HepG2 (cell line): ENCODE measurements at regions not wholly inside any gene's neighbourhood (a gene's known extent, or its start where the extent isn't known, plus 50 kb on each side); places are given as distances from the start of the nearest gene placed in this dataset.

Source experiments
- CREB1 ChIP-seq, 2 experiments: fragments of 450-650 bp in 1 of 2; IDR thresholded peaks; 2 replicates each; pipeline ENCODE4 v1.6.1; 2016 to 2017; ENCODE audit warnings: control low read depth in 1 of 2, mild to moderate bottlenecking in 1 of 2, missing compliant biosample characterization in 1 of 2, missing genetic modification characterization in 1 of 2
- CTCF ChIP-seq: sonication (generic); formaldehyde crosslinking; IDR thresholded peaks from 2 replicates; pipeline ENCODE4 v1.5.0; 2020; ENCODE audit warnings: mild to moderate bottlenecking, missing genetic modification reagents, moderate library complexity
- ESRRA ChIP-seq: sonication (generic); formaldehyde crosslinking; IDR thresholded peaks from 2 replicates; pipeline ENCODE4 v1.5.1; 2020; ENCODE audit warnings: mild to moderate bottlenecking, low read depth, missing genetic modification reagents
- FOSL1 ChIP-seq: sonication (generic); formaldehyde crosslinking; IDR thresholded peaks from 2 replicates; pipeline ENCODE4 v1.9.0; 2021; ENCODE audit warnings: missing genetic modification reagents, borderline replicate concordance
- FOXM1 ChIP-seq: sonication (generic); formaldehyde crosslinking; IDR thresholded peaks from 2 replicates; pipeline ENCODE4 v1.5.0; 2020; ENCODE audit warnings: missing genetic modification reagents
- MAX ChIP-seq: IDR thresholded peaks from 2 replicates; pipeline ENCODE4 v1.6.1; 2012; ENCODE audit warnings: inconsistent platforms
- NR2C2 ChIP-seq: sonication (generic); formaldehyde crosslinking; IDR thresholded peaks from 2 replicates; pipeline ENCODE4 v1.4.0; 2020; ENCODE audit warnings: missing genetic modification reagents, mild to moderate bottlenecking, moderate library complexity, borderline replicate concordance
- RFX5 ChIP-seq: IDR thresholded peaks from 2 replicates; pipeline ENCODE4 v1.6.1; 2011; ENCODE audit warnings: low read depth, low read length, improper control_type of control experiment
- TARDBP ChIP-seq: sonication (generic); formaldehyde crosslinking; IDR thresholded peaks from 2 replicates; pipeline ENCODE4 v1.8.0; 2022; ENCODE audit warnings: mild to moderate bottlenecking, missing genetic modification reagents
- ZBTB2 ChIP-seq: sonication (generic); formaldehyde crosslinking; IDR thresholded peaks from 2 replicates; pipeline ENCODE4 v1.8.0; 2022; ENCODE audit warnings: low read depth, missing genetic modification reagents
- ZIK1 ChIP-seq: sonication (generic); formaldehyde crosslinking; IDR thresholded peaks from 2 replicates; pipeline ENCODE4 v1.5.0; 2020; ENCODE audit warnings: mild to moderate bottlenecking, low read depth, missing genetic modification reagents, borderline replicate concordance
- ZNF274 ChIP-seq: sonication (generic); formaldehyde crosslinking; IDR thresholded peaks from 2 replicates; pipeline ENCODE4 v1.5.1; 2020; ENCODE audit warnings: mild to moderate bottlenecking, missing genetic modification reagents
- ZNF367 ChIP-seq: sonication (generic); formaldehyde crosslinking; IDR thresholded peaks from 2 replicates; pipeline ENCODE4 v1.4.0; 2020; ENCODE audit warnings: missing genetic modification reagents, borderline replicate concordance
- ZNF501 ChIP-seq: sonication (generic); formaldehyde crosslinking; IDR thresholded peaks from 2 replicates; pipeline ENCODE4 v1.5.1; 2020; ENCODE audit warnings: mild to moderate bottlenecking, moderate library complexity, missing genetic modification reagents

- no peak for TF ChIP-seq ZNF501 (CRISPR knock-in tag)
- no peak for TF ChIP-seq ESRRA
- TF ChIP-seq RFX5: no peak
- no peak for TF ChIP-seq FOSL1 (CRISPR knock-in tag)
- no peak for TF ChIP-seq ZNF274 (CRISPR knock-in tag)
- no peak for TF ChIP-seq CTCF (CRISPR knock-in tag)
- no peak for TF ChIP-seq ZBTB2 (CRISPR knock-in tag)
- TF ChIP-seq ZNF367: no peak
- TF ChIP-seq NR2C2: no peak
- no peak for TF ChIP-seq CREB1 (IDR thresholded peaks at IDR 0.05)
- no peak for TF ChIP-seq CREB1 (CRISPR knock-in tag; IDR thresholded peaks at IDR 0.05)
- no peak for TF ChIP-seq ZIK1
- TF ChIP-seq TARDBP (CRISPR knock-in tag): no peak
- no peak for TF ChIP-seq MAX
- TF ChIP-seq FOXM1: no peak
These were observed 1628.9 kb downstream of the PCDH7 start for GRCh38 chr4:32349026-32349425.
